ENCODE measurements at regions not wholly inside any gene's neighbourhood (a gene's known extent, or its start where the extent isn't known, plus 50 kb on each side); places are given as distances from the start of the nearest gene placed in this dataset.

- no peak for TF ChIP-seq REST (IDR thresholded peaks at IDR 0.05; ENCODE audit: low read depth)
- no peak for TF ChIP-seq RAD21 (IDR thresholded peaks at IDR 0.05; ENCODE audit: low read depth)
- TF ChIP-seq TAF1 (IDR thresholded peaks at IDR 0.05; ENCODE audit: low read depth) = no peak
- TF ChIP-seq EP300 (IDR thresholded peaks at IDR 0.05; ENCODE audit: borderline replicate concordance) = no peak
- TF ChIP-seq FOXM1 (IDR thresholded peaks at IDR 0.05; ENCODE audit: borderline replicate concordance, low read depth) = no peak
- no peak for TF ChIP-seq TCF12 (IDR thresholded peaks at IDR 0.05; ENCODE audit: low read depth)
- TF ChIP-seq NFIC (IDR thresholded peaks at IDR 0.05) = no peak
- TF ChIP-seq EGR1 (IDR thresholded peaks at IDR 0.05) = no peak
- TF ChIP-seq TEAD4 (IDR thresholded peaks at IDR 0.05) = no peak
- no peak for TF ChIP-seq CEBPB (IDR thresholded peaks at IDR 0.05)
- no peak for TF ChIP-seq MAX (IDR thresholded peaks at IDR 0.05)
- TF ChIP-seq CREB1 (IDR thresholded peaks at IDR 0.05; ENCODE audit: low read depth) = no peak
- TF ChIP-seq ZBTB7A (IDR thresholded peaks at IDR 0.05; ENCODE audit: low read depth) = no peak
- TF ChIP-seq USF1 (IDR thresholded peaks at IDR 0.05) = no peak
Measured at GRCh38 chr9:106534800-106535199, 328.2 kb upstream of the ZNF462 start.
